ENCODE measurements at regions not wholly inside any gene's neighbourhood (a gene's known extent, or its start where the extent isn't known, plus 50 kb on each side); places are given as distances from the start of the nearest gene placed in this dataset.
"Not testable (repeated sequence)": the region's sequence is repeated elsewhere in the genome, so short reads cannot be mapped to it uniquely, and the experiment has no call there.

- no peak for DNase-seq
These were observed 51.2 kb upstream of the THRB start for GRCh38 chr3:24545887-24546286.

DNA sequence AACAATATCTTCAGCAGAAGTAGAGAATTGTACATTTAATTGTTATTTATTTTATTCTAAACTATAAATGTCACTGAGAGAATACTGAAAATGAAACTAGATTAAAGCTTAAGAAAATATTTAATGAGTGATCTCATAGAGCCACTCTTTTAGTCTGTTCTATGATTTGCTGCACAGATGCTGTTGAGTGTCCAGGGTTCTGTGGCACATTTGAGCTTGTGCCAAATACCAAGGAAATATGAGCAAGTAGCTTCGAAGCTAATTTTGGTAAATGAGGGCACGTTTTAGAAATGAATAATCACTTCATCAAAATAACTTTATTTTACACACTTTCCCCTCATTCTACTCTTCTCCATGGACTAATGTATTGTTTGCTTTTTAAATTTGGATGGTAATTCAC is 53.6 kb upstream of the THRB start:
- no peak for DNase-seq

GRCh38 chr3:24550588-24550987 is 55.9 kb upstream of the THRB start:
- no peak for DNase-seq

GRCh38 chr3:24551626-24552025 is 57.0 kb upstream of the THRB start:
- DNase-seq = no peak

- DNase-seq = no peak
These were observed 68.2 kb upstream of the THRB start for GRCh38 chr3:24562895-24563294.

- no peak for DNase-seq
These were observed 70.4 kb upstream of the THRB start for GRCh38 chr3:24565053-24565452.

- DNase-seq = no peak
These were observed 71.0 kb upstream of the THRB start for GRCh38 chr3:24565656-24566055.

GRCh38 chr3:24566927-24567326 is 72.3 kb upstream of the THRB start:
- no peak for DNase-seq

DNA sequence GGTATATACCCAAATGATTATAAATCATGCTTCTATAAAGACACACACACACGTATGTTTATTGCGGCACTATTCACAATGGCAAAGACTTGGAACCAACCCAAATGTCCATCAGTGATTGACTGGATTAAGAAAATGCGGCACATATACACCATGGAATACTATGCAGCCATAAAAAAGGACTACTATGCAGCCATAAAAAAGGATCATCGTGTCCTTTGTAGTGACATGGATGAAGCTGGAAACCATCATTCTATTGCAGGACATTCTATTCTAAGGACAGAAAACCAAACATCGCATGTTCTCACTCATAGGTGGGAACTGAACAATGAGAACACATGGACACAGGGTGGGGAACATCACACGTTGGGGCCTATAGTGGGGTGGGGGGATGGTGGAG is 77.8 kb upstream of the THRB start:
- not testable (repeated sequence) for DNase-seq

- DNase-seq = no peak
These were observed 78.9 kb upstream of the THRB start for GRCh38 chr3:24573576-24573975.

DNA sequence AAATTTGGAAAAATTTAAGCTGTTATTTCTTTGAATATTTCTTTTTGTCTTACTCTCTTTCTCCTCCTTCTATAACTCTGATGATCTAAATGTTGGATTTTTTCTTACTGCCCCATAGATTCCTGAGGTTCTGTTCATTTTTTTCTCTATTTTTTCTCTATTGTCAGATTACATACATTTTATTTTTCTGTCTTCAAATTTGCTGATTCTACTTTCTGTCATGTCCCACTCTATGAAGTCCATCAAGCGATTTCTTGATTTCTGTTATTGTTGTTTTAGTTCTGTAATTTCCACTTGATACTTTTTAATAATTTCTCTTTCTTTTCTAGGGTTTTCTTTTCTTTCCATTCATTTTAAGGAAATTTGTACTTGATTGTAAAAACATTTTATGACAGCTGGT is 83.7 kb upstream of the THRB start:
- DNase-seq = no peak

GRCh38 chr3:24578951-24579421 is 84.3 kb upstream of the THRB start:
- peak; percentile 47 for DNase-seq

DNA sequence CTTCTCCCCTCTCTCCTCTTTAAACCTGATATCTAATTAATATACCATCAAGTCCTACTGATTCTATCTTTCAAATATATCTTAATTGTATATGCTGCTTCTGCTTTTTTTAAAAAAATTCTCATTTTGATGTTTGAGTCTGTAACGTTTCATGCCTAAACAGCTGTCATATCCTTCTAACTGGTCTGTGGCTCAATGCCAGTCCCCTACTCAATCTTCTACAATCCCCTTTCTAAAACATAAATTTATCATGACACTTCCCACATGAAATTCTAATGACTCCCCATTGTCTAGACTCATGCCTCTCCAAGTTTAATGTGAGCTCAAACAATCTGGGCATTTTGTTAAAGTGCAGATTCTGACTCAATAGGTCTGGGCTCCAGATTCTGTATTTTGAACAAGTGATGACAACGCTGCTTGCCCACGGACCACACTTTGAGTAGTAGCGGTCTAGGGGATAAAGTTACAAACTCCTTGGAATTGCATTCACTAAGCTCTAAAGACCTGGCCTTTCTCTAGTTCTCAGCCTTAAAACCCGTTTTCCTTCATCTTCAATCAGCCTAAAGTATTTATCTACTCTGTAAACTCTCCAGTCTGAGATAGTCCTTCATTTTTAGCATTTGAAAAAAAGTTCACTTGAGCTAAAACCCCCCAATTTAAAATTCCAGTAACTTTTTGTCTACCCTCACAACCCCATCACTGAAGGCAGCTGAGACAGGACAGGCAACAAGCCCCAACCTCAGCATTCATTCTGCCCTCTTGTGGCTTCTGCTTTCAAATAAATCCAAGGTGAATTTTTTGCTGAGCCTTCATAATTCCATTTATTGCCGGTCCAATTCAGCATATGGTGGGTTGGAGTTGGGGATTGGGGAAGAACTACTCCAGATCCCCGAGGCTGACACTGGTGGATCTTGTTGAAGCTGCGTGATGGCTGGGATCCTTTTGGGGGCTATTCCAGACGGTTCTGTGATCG is 88.1 kb upstream of the THRB start:
- peak; percentile 55 for DNase-seq

DNA sequence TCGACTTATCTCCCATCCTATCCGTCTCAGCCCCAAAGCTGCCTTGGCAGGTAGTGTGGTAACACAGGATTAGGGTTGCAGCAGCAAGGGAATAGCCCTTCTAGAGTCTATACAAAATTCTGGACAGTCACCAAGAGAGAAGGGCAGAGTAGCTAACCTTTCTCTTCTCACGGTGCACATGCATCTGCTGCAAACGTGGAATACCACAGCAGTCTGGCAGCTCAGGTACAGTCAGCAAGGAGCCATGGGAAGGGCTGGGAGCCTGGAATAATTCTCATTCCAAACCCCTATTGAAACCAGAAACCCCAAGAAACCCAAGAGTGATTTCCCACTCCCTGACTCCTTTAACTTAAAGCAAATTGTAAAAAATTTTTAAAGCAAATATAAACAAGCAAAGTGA is 92.3 kb upstream of the THRB start:
- no peak for DNase-seq

GRCh38 chr3:24588629-24589512 is 94.2 kb upstream of the THRB start:
- no peak for DNase-seq

DNA sequence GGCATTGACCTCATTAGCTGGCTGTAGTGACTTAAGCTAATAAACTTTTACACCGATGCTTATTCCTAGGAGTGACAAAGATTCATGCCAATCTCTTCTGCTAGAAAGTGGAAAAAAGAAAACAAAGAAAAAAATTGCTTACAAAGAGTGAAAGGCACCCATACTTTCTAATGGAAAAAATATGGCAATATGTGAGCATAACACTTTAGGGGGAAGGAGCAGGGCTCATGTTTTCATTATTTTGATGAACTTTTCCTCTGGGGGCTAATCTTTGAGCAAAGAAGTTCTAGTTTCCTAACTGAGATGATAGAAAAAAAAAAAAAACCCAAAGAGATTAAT is 94.8 kb upstream of the THRB start:
- DNase-seq = no peak

GRCh38 chr3:24589931-24590880 is 95.6 kb upstream of the THRB start:
- DNase-seq = no peak

- DNase-seq = no peak
These were observed 96.5 kb upstream of the THRB start for GRCh38 chr3:24591191-24591590.

DNA sequence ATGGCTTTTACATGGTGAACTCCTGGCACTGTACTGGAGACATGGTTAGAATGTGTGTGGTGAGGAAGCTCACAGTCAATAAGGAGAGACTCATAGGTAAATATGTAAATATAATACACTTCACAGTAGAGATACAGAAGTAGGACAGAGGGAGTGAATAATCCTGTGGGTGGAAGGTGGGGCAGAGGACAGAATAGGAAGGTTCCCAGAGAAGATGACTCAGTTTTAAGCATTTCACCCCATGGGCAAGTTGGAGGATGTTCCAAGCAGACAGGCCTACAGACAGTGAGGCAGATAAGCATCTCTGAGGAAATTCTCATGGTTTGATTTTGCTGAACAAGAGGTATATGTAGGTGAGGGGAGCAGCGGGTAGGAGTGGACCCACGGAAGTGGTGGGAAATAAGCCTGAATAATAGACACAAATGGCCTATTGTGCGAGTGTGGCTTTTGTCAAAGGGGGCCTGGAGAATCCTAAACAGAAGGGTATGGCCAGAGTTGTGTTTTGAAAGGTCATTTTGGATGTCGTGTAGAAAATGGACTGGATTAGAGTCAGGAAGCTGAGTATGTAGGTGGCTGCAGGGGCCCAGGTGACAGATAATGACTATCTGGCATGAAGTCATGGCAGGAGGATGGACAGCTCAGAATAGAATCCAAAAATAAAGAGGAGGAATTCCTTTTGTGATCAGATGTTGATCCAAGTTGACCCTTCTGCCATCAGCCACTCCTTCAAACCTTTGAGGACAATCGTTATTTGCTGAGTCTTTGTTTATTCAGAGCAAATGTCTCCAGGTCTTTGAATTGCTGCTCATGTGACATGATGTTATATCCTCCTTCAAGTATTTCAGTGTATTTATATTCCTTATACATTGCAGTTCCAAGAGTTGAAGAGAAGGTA is 97.3 kb upstream of the THRB start:
- no peak for DNase-seq

GRCh38 chr3:24594161-24594560 is 99.5 kb upstream of the THRB start:
- DNase-seq = no peak

- DNase-seq = no peak
These were observed 101.1 kb upstream of the THRB start for GRCh38 chr3:24595796-24596195.

DNA sequence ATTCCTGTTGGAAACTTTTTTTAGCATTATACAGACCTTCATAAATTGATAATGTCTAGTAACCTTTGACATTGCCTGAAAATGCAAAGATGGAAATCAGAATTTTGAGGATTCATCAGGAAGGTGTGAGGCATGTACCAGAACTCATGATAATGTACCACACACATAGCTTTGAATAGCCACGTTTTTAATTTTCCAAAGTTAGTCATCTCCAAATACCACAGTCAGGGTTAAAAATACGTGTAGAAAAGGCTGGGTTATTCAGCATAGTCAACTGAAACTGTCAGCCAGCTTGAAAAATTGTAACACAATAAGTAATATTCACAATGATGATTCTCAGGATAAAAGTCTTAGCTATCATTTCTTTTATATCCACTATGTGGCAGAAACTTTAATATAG is 102.0 kb upstream of the THRB start:
- no peak for DNase-seq
